Osteocyte (in vitro differentiated cells): ENCODE measurements at regions not wholly inside any gene's neighbourhood (a gene's known extent, or its start where the extent isn't known, plus 50 kb on each side); places are given as distances from the start of the nearest gene placed in this dataset.

Experiments
- DNase-seq: peaks from one replicate; pipeline ENCODE4 v3.0.0; 2021; ENCODE audit warnings: mixed read lengths; ENCODE audit not compliant: unreplicated experiment; ENCODE audit errors: extremely low spot score
- H3K27ac Mint-ChIP-seq: one replicate; pipeline ENCODE4 v1.8.0; 2021; ENCODE audit warnings: mild to moderate bottlenecking, mixed read lengths; ENCODE audit not compliant: unreplicated experiment
- H3K27me3 Mint-ChIP-seq: one replicate; pipeline ENCODE4 v1.8.0; 2021; ENCODE audit warnings: mixed read lengths; ENCODE audit not compliant: unreplicated experiment
- H3K36me3 Mint-ChIP-seq: one replicate; pipeline ENCODE4 v1.8.0; 2021; ENCODE audit warnings: mixed read lengths; ENCODE audit not compliant: unreplicated experiment
- H3K4me1 Mint-ChIP-seq: one replicate; pipeline ENCODE4 v1.8.0; 2021; ENCODE audit warnings: mixed read lengths; ENCODE audit not compliant: unreplicated experiment
- H3K4me3 Mint-ChIP-seq: one replicate; pipeline ENCODE4 v1.8.0; 2021; ENCODE audit warnings: mild to moderate bottlenecking, moderate library complexity, mixed read lengths; ENCODE audit not compliant: unreplicated experiment
- H3K9me3 Mint-ChIP-seq: one replicate; pipeline ENCODE4 v1.8.0; 2021; ENCODE audit warnings: mixed read lengths; ENCODE audit not compliant: unreplicated experiment
- CTCF ChIP-seq: fragments of 200-600 bp; sonication (generic); IDR thresholded peaks from 2 replicates; pipeline ENCODE4 v1.5.0; 2021; ENCODE audit warnings: antibody characterized with exemption, mild to moderate bottlenecking, moderate library complexity

DNA sequence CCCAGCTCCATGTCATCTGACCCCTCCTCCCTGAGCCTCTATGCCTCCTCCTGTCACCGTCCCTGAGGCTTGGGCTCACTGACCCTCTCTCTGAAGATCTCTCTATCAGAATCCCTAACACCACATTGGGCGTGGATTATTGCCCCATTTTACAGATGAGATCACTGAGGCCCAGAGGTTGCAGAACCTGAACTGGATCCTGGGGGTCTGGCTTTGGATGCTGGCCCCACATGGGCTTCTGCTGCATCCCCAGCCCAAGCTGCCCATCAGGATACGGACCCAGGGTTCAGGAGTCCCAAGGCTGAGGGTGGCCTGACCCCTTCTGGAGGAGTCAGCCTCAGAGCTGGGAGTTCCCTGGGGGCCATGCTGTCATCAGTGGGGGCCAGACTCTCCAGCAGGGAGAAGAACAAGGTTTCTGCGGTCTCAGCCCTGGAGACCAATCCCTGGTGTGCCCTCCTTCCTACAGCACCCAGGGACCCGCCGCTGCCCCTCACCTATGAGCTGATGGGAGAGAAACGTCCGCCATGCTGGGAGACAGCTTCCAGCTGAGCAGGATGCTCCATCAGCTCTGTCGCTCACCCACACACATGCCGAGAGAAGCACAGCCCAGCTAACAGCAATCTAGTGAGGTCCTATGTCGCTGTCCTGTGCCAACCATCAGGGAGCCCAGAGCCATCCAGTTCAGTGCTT lies 273.1 kb downstream of the UACA start:
- Mint-ChIP-seq H3K27ac (no peak overlapping the region), H3K36me3 (no peaks in the 10 kb centered on the region), H3K4me3 (no peak overlapping the region), H3K4me1 (peaks cover 40% of the 10 kb centered on the region), H3K27me3 (peaks cover 17% of the 10 kb centered on the region), H3K9me3 (no peaks in the 10 kb centered on the region)
- no peak for DNase-seq
- TF ChIP-seq CTCF: no peak

DNA sequence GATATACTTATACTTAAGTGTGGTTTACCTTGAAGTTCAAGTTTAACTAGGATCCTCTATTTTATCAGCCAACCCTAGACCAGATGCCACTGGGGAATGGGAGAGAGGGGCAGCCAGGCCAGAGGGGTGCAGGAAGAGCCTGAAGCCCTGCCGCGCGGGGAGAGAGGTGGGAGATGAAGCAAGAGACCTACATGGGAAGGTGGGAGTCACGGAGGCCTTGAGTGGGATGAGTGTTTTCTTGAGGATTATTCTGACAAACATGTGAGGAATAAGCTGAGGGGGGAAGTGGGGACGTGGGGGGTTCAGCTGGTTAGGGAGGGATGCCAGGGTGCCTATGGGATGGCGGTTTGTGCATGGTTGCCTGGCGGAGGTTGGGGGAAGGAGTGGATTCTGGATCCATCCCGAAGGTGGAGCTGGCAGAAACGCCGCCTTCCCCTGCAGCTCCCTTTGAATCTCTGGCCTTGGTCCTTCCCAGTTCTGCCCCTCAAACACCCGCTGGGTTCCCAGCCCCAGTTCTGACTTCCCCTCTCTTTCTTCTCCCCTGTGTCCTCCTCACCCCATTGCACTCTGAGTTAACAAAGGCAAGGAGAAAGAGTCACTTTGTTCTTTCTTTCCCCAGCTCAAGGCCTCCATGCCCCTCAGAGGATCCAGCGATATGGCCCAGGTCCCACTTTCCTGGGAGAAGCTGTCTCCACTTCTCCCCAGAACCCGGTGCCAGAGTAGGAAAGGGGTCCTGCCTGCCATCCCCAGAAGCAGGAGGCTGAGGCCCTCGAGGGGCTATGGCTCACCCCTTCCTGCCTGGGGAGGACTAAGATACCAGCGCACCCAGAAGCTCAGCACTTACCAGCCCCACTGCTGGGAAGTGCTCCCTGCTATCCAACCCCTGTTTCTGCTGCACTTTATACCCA lies 274.2 kb downstream of the UACA start:
- no peaks in the 10 kb centered on the region for H3K36me3 Mint-ChIP-seq
- H3K4me3 Mint-ChIP-seq: no peak overlapping the region
- no peaks in the 10 kb centered on the region for H3K9me3 Mint-ChIP-seq
- peaks cover 29% of the 10 kb centered on the region for H3K4me1 Mint-ChIP-seq
- no peak overlapping the region for H3K27ac Mint-ChIP-seq
- no peak for DNase-seq
- peaks cover 28% of the 10 kb centered on the region for H3K27me3 Mint-ChIP-seq
- no peak for TF ChIP-seq CTCF

DNA sequence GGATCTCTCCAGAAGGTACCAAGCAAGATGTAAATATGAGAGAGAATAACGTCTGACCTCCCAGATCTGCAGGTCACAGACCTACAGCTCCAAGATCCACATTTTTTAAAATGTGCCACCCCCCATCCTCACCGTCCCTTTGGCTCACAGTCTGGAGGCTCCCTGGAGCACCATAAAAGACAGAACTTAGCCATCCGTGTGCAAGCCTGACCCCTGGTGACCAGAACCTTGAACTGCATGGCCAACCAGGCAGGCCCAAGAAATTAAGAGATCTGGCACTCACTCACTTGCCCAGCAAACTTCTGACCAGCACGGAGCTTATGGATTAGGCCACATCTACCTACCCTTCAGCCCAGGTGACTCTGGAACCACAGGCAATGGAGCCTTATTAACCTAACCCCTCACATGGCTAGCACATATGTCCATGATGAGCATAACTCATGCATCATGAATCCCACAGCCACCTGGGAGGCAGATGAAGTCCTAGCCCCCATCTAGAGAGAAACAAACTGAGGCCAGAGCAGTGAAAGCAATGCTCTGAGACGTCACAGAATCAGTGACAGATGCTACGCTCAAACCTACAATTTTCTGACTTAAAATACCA lies 275.3 kb downstream of the UACA start:
- TF ChIP-seq CTCF: peak; percentile 96
- peak; percentile 89 for DNase-seq
- H3K4me1 Mint-ChIP-seq: peaks cover 18% of the 10 kb centered on the region
- no peak overlapping the region for H3K4me3 Mint-ChIP-seq
- H3K36me3 Mint-ChIP-seq: no peaks in the 10 kb centered on the region
- H3K27ac Mint-ChIP-seq: no peak overlapping the region
- peaks cover 39% of the 10 kb centered on the region for H3K27me3 Mint-ChIP-seq
- H3K9me3 Mint-ChIP-seq: no peaks in the 10 kb centered on the region

- peaks cover 11% of the 10 kb centered on the region for H3K4me1 Mint-ChIP-seq
- H3K27ac Mint-ChIP-seq: no peak overlapping the region
- no peak for DNase-seq
- H3K4me3 Mint-ChIP-seq: no peak overlapping the region
- TF ChIP-seq CTCF: no peak
- H3K9me3 Mint-ChIP-seq: no peaks in the 10 kb centered on the region
- peaks cover 46% of the 10 kb centered on the region for H3K27me3 Mint-ChIP-seq
- no peaks in the 10 kb centered on the region for H3K36me3 Mint-ChIP-seq
These were observed 276.0 kb downstream of the UACA start for GRCh38 chr15:70487387-70487740.
